ENCODE measurements at regions not wholly inside any gene's neighbourhood (a gene's known extent, or its start where the extent isn't known, plus 50 kb on each side); places are given as distances from the start of the nearest gene placed in this dataset.
"Not testable (repeated sequence)": the region's sequence is repeated elsewhere in the genome, so short reads cannot be mapped to it uniquely, and the experiment has no call there.

GRCh38 chr16:29218649-29219048 is 187.9 kb downstream of the NPIPB11 start:
- DNase-seq = not testable (repeated sequence)

GRCh38 chr16:29218171-29218570 is 188.3 kb downstream of the NPIPB11 start:
- not testable (repeated sequence) for DNase-seq

- DNase-seq = not testable (repeated sequence)
Observed at GRCh38 chr16:29217752-29218126, 188.8 kb downstream of the NPIPB11 start.

- not testable (repeated sequence) for DNase-seq
Observed at GRCh38 chr16:29217104-29217751, 189.3 kb downstream of the NPIPB11 start.

- DNase-seq = not testable (repeated sequence)
Observed at GRCh38 chr16:29213770-29214169, 192.7 kb downstream of the NPIPB11 start.

- not testable (repeated sequence) for DNase-seq
Observed at GRCh38 chr16:29213251-29213650, 193.3 kb downstream of the NPIPB11 start.

GRCh38 chr16:29212084-29213027 is 194.2 kb downstream of the NPIPB11 start:
- DNase-seq = not testable (repeated sequence)

GRCh38 chr16:29211456-29211855 is 195.1 kb downstream of the NPIPB11 start:
- not testable (repeated sequence) for DNase-seq

- not testable (repeated sequence) for DNase-seq
Observed at GRCh38 chr16:29210299-29211150, 196.0 kb downstream of the NPIPB11 start.

- DNase-seq = not testable (repeated sequence)
Observed at GRCh38 chr16:29206120-29206519, 200.4 kb downstream of the NPIPB11 start.

GRCh38 chr16:29205151-29205550 is 201.4 kb downstream of the NPIPB11 start:
- DNase-seq = not testable (repeated sequence)

- DNase-seq = no peak
Observed at GRCh38 chr16:29204806-29205135, 201.7 kb downstream of the NPIPB11 start.

GRCh38 chr16:29203933-29204805 is 202.3 kb downstream of the NPIPB11 start:
- DNase-seq = not testable (repeated sequence)

GRCh38 chr16:29203046-29203932 is 203.2 kb downstream of the NPIPB11 start:
- not testable (repeated sequence) for DNase-seq

- not testable (repeated sequence) for DNase-seq
Observed at GRCh38 chr16:29202642-29203041, 203.9 kb downstream of the NPIPB11 start.

GRCh38 chr16:29202025-29202632 is 204.4 kb downstream of the NPIPB11 start:
- DNase-seq = not testable (repeated sequence)

GRCh38 chr16:29201296-29202024 is 205.1 kb downstream of the NPIPB11 start:
- not testable (repeated sequence) for DNase-seq

- DNase-seq = not testable (repeated sequence)
Observed at GRCh38 chr16:29200681-29201080, 205.8 kb downstream of the NPIPB11 start.

- DNase-seq = not testable (repeated sequence)
Observed at GRCh38 chr16:29200135-29200601, 206.3 kb downstream of the NPIPB11 start.

All from left kidney (tissue), 1 donor.